Neural cell (in vitro differentiated cells): ENCODE measurements at regions not wholly inside any gene's neighbourhood (a gene's known extent, or its start where the extent isn't known, plus 50 kb on each side); places are given as distances from the start of the nearest gene placed in this dataset.

Experiments used
- POLR2AphosphoS5 ChIP-seq: IDR thresholded peaks from 2 replicates; pipeline ENCODE4 v1.6.1; 2012
- TF ChIP-seq, protein P1 (sequence below): fragments of 450-650 bp; IDR thresholded peaks from 2 replicates; pipeline ENCODE4 v1.5.1; 2014; ENCODE audit warnings: antibody characterized with exemption, mild to moderate bottlenecking, moderate library complexity; ENCODE audit not compliant: poor library complexity, severe bottlenecking

DNA sequence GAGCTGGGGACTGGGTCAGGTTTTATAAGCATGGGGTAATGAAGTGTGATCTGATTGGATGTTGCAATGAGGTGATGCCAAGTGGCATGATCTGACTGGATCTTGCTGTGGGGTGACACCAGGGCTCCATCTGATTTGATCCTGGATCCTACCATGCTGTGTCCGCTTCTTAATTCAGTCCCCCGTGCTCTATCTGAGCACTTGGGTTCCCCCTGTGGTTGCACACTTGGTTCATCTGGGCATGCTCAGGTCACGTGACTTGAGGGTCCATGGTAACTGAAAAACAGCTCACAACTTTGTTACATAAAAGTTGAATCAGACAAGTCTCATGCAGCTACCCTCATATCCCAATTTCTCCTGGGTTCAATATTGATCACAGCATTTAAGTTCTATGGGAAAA is 448.6 kb upstream of the NRP1 start:
- TF ChIP-seq, protein P1, sequence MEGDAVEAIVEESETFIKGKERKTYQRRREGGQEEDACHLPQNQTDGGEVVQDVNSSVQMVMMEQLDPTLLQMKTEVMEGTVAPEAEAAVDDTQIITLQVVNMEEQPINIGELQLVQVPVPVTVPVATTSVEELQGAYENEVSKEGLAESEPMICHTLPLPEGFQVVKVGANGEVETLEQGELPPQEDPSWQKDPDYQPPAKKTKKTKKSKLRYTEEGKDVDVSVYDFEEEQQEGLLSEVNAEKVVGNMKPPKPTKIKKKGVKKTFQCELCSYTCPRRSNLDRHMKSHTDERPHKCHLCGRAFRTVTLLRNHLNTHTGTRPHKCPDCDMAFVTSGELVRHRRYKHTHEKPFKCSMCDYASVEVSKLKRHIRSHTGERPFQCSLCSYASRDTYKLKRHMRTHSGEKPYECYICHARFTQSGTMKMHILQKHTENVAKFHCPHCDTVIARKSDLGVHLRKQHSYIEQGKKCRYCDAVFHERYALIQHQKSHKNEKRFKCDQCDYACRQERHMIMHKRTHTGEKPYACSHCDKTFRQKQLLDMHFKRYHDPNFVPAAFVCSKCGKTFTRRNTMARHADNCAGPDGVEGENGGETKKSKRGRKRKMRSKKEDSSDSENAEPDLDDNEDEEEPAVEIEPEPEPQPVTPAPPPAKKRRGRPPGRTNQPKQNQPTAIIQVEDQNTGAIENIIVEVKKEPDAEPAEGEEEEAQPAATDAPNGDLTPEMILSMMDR: no peak
- no peak for TF ChIP-seq POLR2AphosphoS5
